Adrenal gland (tissue), 5 donors: ENCODE measurements at regions not wholly inside any gene's neighbourhood (a gene's known extent, or its start where the extent isn't known, plus 50 kb on each side); places are given as distances from the start of the nearest gene placed in this dataset.

Source experiments
- POLR2A ChIP-seq, 2 donors: fragments of 450-650 bp; IDR thresholded peaks; one replicate each; pipeline ENCODE4 v1.6.1; 2017; ENCODE audit warnings: antibody characterized with exemption in 2 of 2, mild to moderate bottlenecking in 2 of 2, moderate library complexity in 1 of 2
- TF ChIP-seq, protein P1 (sequence below), 6 experiments: fragments of 450-650 bp in 4 of 6; fragments of 200-600 bp in 2 of 6; sonication (generic) in 1 of 6; IDR thresholded peaks; 1 replicate in 5 of 6; 2 replicates in 1 of 6; pipeline versions ENCODE4 v1.5.1 to v1.8.0; 2016 to 2021; ENCODE audit warnings: antibody characterized with exemption in 6 of 6, mild to moderate bottlenecking in 2 of 6, moderate library complexity in 1 of 6
- donor health status: DM: no; HTN: no; CAD: no.

DNA sequence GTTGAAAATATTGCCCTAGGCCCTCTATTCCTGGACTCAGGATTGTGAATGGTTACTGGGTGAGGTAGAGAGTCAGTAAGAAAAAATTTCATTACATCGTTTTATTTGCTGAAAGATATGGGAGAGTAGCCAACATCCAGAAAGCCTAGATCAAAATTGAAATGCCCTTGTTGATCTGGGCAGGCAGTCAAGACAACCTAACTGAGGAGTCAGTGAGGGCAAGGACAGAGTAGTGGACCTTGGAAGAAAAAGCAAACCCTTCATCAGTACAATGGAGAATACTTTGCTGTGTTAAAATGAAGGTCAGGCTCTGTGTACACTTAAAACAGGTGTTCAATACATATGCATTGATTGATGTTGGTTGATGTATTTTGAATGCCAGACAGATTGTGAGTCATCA, 576.7 kb downstream of the OLFM4 start:
- TF ChIP-seq POLR2A (IDR thresholded peaks at IDR 0.05) = no peak
- TF ChIP-seq, protein P1, sequence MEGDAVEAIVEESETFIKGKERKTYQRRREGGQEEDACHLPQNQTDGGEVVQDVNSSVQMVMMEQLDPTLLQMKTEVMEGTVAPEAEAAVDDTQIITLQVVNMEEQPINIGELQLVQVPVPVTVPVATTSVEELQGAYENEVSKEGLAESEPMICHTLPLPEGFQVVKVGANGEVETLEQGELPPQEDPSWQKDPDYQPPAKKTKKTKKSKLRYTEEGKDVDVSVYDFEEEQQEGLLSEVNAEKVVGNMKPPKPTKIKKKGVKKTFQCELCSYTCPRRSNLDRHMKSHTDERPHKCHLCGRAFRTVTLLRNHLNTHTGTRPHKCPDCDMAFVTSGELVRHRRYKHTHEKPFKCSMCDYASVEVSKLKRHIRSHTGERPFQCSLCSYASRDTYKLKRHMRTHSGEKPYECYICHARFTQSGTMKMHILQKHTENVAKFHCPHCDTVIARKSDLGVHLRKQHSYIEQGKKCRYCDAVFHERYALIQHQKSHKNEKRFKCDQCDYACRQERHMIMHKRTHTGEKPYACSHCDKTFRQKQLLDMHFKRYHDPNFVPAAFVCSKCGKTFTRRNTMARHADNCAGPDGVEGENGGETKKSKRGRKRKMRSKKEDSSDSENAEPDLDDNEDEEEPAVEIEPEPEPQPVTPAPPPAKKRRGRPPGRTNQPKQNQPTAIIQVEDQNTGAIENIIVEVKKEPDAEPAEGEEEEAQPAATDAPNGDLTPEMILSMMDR (IDR thresholded peaks at IDR 0.05) = no peak
